Head of caudate nucleus (tissue), 42 donors: ENCODE measurements at regions not wholly inside any gene's neighbourhood (a gene's known extent, or its start where the extent isn't known, plus 50 kb on each side); places are given as distances from the start of the nearest gene placed in this dataset.
"Not testable (repeated sequence)": the region's sequence is repeated elsewhere in the genome, so short reads cannot be mapped to it uniquely, and the experiment has no call there.

Experiments used
- DNase-seq, 42 donors: peaks; one replicate each; pipeline versions ENCODE4 v3.0.0 to v3.0.0-alpha.2; 2020 to 2021; ENCODE audit warnings: mixed read lengths in 7 of 42
- intact Hi-C: fragments of 100-400 bp; cut with DNase I; formaldehyde crosslinking; loops from one replicate; pipeline ENCODE4 v1.15.0; 2022

DNA sequence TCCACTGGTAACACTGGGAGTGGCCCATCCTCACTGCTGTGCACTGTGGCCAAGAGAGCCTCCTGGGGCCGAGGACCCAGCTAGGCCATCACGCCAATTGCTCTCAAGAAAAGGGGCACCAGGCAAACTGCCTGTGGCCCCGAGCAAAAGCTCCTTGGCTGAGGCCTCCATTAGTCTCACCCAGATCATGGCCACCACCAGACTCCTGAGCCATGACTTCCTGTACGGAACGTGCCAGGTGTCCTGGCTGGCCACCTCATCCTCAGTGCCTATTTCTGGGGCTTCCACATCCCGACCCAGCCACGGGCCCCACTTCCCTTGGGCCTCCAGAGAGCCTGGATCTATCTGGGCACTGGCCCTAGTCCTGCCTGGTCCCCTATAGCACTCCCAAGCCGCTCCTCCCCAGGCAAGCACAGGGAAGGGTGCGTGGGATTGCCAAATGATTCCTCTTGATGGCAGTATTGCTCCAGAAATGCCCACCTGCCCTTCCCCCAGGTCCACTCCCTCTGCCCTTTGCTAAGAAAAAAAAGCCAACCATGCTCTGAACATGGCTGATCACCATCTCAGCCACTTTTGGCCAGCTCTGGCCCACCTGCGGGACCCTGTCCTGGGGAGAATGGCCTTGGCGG, 212.6 kb upstream of the AGTR2 start:
- intact Hi-C loops, result no loop called here
- peak in 4 of 42 donors; percentile 20 to 58 (median 36) for DNase-seq

DNA sequence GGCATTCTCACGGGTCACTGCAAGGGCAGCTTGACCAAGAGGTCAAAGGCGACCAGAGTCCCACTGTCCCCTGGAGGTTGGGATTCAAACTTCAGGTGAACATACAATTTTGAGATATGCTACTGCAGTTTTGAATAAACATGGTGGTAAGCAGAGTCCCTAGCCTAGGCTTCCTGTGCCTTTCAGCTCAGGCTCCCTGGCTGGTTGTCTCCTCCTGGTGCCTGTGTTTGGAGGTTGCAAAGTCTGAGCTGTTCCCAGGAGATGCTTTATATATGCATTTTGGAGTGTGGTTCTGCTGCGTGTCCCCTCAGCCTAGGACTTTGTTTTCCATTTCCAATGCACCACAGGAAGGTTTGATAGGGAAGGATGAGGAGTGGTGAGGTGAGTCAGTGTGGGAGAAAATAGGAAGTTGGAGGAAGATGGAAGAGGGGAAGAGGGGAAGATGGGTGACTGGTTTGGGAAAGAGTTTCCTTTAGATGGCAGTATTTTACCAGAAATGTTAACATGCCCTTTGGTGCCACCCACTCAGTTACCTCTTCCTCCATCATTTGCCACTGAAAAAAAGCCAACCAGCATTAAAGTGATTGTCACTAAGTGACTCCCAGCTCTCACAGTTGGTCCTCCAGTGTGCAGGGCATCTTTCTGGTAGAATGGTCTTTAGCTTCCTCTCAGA, 211.7 kb upstream of the AGTR2 start:
- intact Hi-C loops, result no loop called here
- DNase-seq, result no peak

DNA sequence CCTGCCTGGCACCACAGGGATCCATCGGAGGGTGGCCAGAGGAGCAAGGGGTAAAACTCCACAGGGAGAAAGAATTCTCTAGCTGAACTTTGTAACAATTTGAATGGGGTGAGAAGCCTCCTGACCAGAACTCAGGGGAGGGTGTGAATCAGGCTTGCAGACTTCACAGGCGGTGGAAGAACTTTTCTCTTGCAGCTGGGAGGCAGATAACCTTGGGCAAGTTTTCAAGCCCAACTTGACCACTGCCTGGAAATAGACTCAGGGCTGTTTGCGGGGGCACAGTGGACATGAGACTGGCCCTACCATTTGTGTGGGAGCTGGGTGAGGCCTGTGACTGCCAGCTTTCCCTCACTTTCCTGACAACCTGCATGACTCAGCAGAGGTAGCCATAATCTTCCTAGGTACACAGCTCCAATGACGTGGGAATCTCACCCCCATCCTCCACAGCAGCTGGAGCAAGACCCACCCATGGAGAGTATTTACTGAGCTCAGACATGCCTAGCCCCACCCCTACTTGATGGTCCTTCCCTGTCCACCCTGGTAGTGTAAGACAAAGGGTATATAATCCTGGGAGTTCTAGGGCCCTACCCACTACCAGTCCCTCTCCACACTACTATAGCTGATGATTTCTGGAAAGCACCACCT, 210.0 kb upstream of the AGTR2 start:
- no peak for DNase-seq
- intact Hi-C loops, result no loop called here

DNA sequence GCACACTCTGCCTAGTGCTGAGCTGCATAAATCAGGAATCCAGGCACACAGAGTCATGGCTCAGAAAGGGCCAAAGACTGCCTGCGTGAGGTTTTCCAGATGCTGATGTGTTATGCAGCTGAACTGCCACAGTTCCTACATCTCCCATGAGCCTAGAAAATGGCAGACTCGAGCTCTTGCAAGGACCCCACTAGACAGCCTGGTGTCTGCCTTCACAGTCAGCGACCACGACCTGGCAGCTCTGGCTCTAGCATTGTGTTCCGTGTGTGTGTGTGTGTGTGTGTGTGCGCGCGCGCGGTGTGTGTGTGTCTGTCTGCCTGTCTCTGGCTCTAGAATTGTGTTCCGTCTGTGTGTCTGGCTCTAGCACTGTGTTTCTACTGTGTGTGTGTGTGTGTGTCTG, 203.6 kb upstream of the AGTR2 start:
- no peak for DNase-seq
- intact Hi-C loops, result no loop called here

DNA sequence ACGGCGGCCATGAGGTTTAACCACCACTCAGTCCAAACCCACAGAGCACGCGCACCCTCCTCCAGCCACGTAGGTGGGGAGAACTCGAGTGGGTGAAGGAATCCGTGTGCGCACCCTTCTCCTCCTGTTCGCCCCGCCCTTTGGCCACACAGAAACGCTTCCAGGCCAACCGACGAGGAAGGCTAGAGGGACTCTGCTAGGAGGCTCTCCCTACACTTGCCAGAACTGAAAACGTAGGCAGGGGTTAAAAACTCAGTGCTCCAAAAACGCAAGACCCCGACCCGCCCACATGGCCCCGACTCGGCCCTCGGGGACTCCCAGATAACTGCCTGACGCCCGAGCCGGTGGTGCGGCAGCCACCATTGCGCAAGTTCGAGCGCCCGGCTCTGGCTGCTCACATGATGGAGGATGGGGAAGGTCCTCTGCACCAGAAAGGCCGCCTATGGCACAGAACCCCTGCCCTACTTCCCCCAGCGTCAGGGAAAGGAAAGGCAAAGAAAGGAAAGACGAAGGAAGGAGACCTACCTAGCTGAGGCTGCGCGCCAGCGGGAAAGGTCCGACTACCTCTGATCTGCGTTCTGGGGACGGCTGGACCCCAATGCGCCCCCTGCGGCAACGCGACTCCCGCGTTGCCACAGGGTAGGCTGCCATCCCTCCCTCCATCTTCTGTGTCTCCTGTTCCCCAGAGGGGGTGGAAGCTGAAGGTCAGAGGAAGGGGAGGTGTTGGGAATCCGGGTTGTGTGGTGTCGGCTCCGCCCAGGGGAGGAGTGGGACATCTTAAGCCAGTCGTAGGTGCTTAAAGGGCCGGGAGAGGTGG, 201.9 kb upstream of the AGTR2 start:
- intact Hi-C loops, result no loop called here

DNA sequence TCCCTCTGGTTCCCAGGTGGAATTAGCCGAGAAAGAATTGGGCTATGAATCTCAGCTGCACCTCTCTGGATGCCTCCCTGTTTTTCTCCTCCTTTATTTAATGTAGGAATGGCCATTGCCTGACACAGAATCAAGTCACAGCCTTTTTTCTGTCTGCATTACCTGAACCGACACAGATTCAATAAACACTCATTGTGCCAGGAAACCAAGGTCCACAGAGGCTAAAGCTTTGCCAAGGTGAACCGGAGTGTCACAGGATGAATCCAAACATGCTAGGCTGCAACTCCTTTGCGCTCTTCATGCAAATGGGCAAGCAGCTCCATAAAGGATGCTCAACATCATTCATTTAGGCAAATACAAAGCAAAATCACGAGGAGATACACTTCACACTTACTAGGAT, 199.8 kb upstream of the AGTR2 start:
- intact Hi-C loops, result no loop called here
- DNase-seq, result no peak

More for the DNA sequence above, 201.9 kb upstream of the AGTR2 start:
- DNase-seq, result peak in 40 of 42 donors; percentile 32 to 88 (median 68)

DNA sequence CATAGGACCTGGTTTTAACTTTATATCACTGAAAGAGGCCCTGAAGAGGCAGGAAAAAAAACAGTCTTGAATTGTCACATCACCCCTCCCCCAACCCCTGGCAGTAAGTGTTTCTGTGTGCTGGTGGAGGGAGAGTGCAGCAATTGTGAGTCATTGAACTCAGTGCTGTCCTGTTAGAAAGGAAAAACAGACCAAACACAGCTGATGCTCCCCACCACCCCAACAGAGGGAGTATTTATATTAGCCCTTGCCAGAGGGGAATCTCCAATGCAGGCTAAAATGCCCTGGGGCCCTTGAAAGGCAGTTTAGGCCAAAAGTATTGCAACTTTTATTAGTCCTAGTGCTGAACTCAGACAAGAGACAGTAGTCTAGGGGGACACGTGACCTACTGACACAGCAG, 197.8 kb upstream of the AGTR2 start:
- intact Hi-C loops, result no loop called here
- DNase-seq, result peak in 1 of 42 donors; percentile 21

DNA sequence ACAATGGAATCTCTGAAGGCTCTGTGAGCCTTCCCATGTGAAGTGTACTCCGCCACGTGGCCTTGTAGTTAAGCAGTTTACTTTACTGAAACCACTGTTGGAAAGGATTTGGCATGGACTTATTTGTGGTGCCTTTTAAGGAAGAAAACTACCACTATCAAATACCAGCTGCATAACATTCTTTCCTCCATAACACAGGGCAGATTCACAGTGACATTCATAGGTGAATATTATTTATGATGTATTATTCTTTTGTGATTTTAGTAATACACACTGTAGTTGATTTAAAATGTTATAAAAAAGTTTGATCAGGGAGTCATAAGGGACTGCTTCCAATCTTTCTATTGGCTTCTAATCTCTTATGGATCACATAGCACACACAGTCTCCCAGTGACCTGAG, 192.5 kb upstream of the AGTR2 start:
- no peak for DNase-seq
- intact Hi-C loops, result no loop called here

DNA sequence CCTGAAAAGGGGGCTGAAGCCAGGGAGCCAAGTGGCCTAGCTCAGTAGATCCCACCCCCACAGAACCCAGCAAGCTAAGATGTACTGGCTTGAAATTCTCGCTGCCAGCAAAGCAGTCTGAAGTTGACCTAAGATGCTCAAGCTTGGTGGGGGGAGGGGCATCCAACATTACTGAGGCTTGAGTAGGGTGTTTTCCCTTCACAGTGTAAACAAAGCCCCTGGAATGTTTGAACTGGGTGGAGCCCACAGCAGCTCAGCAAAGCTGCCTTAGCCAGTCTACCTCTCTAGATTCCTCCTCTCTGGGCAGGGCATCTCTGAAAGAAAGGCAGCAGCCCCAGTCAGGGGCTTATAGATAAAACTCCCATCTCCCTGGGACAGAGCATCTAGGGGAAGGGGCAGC, 187.4 kb upstream of the AGTR2 start:
- intact Hi-C loops, result not testable (repeated sequence)

DNA sequence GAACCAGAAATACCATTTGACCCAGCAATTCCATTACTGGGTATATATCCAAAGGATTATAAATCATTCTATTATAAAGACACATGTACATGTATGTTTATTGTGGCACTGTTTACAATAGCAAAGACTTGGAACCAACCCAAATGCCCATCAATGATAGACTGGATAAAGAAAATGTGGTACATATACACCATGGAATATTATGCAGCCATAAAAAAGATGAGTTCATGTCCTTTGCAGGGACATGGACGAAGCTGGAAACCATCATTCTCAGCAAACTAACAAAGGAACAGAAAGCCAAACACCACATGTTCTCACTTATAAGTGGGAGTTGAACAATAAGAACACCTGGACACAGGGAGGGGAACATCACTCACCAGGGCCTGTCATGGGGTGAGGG, 183.1 kb upstream of the AGTR2 start:
- DNase-seq, result not testable (repeated sequence)

More for the DNA sequence above, 187.4 kb upstream of the AGTR2 start:
- DNase-seq, result not testable (repeated sequence)

DNA sequence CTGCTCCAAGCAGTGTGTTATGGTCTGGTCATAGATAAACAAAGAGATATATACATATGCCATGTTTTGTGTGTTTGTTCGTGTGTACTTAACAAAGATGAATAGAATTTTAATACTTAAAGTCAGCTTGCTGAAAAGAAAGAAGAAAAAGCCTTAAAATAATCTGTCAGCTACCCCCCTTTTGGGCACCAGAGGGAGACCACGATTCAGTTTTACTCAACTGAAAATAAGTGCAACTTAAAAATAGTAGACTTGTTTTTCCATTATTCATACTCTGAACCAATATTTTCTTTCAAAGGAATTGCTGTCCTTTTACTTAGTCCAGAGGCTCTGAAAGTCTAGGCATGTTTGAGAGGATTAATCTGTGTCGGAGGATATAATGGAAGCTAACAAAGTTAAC, 181.7 kb upstream of the AGTR2 start:
- no peak for DNase-seq
- intact Hi-C loops, result no loop called here

More for the DNA sequence above, 183.1 kb upstream of the AGTR2 start:
- intact Hi-C loops, result not testable (repeated sequence)

DNA sequence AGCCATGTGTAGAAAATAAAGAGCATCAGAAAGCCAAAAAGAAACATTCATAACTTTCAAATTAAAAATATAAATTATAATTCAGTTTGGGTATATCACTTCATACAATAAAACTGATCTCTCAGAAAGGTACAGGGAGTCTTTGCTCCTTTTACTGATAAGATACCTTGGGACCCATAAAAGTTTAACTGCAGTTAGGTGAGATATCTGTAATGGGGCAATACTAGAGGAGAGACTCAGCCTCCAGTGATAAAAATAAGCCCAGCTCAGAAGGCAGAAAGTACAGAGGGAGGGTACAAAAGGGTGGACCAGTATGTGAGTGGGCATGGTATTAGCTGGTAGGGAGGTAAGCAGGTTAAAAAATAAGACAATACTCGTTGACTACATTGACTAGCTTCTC, 180.9 kb upstream of the AGTR2 start:
- intact Hi-C loops, result no loop called here
- DNase-seq, result no peak

DNA sequence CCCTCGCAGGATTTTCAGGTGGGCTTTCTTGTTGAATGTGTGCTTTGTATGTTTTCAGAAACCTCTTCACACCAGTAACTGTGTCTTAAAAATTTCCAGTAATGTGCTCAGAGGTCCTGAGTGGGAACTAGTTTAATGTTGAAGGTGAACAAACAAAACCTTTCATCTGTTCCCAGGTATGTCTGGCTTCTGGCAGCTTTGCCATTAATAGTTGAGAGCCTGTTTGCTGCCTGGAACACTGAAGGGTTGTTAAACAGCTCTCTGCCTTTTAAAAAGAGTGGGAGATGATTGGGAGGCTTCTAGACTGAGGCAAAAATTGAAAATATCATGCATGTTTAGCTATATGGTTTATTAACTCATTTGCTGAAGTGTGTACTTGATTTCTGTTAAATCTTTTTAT, 161.2 kb upstream of the AGTR2 start:
- no peak for DNase-seq

DNA sequence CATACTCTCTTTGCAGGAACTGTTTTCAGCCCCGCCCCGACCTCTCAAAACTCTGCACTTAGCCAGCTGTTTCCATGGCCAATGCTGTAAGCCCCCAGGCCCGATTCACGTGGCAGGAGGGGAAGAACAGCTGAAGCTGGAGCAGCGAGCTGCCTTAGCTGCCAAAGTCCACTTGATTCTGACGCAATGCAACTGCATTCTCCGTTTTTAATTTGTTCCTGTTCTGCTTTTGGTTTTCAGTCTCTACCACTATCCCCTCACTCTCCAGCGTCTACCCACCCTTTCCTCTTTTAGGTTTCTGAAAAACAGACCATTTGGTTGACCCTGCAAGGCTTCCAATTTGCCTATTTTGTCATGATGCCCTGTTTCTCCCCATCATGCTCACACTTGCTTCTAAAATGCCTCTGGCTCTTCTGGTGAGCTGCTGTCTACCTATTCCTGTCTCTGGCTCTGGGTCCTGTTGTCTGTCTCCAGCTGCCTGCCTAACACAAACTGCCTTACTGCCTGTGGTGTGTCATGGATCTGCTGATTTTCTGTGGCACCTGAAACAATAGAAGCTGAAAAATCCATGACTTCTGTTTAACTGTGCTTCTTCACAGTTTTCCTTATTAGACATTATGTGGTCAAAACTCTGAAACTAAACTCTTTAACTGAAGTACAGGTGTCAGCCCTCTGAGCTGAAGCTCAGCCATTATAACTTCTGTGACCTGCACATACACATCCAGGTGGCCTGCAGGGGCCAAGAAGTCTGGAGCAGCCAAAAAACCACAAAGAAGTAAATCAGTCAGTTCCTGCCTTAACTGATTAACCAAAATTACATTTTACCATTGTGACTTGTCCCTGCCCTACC, 160.5 kb upstream of the AGTR2 start:
- DNase-seq, result peak in 28 of 42 donors; percentile 3 to 52 (median 17)
- intact Hi-C loops, result no loop called here

More for the DNA sequence above, 161.2 kb upstream of the AGTR2 start:
- intact Hi-C loops, result no loop called here

DNA sequence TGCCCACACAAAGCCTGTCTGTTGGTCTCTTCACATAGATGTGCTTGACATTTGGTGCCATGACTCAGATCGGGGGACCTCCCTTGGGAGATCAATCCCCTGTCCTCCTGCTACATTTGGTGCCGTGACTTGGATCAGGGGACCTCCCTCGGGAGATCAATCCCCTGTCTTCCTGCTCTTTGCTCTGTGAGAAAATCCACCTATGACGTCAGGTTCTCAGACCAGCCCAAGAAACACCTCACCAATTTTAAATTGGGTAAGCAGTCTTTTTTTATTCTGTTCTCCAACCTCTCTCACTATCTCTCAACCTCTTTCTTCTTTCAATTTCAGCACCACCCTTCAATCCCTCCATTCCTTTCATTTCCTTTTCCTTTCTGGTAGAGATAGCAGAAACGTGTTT, 159.6 kb upstream of the AGTR2 start:
- no peak for DNase-seq
- intact Hi-C loops, result no loop called here

DNA sequence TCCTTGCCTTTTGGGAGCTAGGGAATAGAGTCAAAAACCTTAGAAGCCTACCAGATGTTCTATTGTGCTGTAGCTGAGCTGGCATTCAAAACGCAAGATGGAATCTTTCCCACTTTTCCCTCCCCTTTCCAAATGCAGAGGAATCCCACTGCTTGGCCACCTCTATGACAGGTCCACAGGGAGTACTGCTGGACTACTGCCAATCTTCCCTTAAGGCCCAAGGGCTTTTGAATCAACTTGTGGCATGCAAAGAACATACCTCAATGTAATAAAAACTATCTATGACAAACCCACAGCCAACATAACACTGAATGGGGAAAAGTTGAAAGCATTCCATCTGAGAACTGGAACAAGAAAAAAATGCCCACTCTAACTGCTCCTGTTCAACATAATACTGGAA, 139.2 kb upstream of the AGTR2 start:
- DNase-seq, result no peak
- intact Hi-C loops, result no loop called here
